ENCODE measurements at regions not wholly inside any gene's neighbourhood (a gene's known extent, or its start where the extent isn't known, plus 50 kb on each side); places are given as distances from the start of the nearest gene placed in this dataset.

DNA sequence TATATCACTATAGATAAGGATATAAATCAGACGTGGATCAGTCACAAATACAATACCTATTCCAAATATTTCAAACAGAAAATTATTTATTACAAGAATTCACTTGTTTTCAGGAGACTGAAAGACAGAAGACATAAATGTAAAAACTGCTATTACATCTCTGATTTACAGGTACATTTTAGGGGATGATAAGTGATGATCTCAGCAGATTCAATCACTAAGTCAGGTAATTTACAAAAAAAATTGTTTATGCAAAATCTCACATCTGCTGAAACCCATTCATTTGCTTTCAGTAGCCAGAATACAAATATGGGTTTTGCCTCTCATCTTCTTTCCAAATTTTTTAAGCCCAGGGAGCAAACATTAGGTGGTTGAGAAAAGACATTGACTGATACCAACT, 1648.4 kb upstream of the RAG2 start:
- Histone ChIP-seq H3K4me1 (ENCODE audit: control insufficient read depth in 1 of 2, insufficient read depth in 1 of 2, low read depth in 1 of 2, low read length in 1 of 2) (no peaks in the 10 kb centered on the region), H3K4me3 (ENCODE audit: low read depth in 1 of 2, low read length in 1 of 2) (no peak overlapping the region), H3K27me3 (no peaks in the 10 kb centered on the region), H3K36me3 (no peaks in the 10 kb centered on the region), H3K9me3 (no peaks in the 10 kb centered on the region), H3K27ac (no peak overlapping the region)
- TF ChIP-seq, protein P1, sequence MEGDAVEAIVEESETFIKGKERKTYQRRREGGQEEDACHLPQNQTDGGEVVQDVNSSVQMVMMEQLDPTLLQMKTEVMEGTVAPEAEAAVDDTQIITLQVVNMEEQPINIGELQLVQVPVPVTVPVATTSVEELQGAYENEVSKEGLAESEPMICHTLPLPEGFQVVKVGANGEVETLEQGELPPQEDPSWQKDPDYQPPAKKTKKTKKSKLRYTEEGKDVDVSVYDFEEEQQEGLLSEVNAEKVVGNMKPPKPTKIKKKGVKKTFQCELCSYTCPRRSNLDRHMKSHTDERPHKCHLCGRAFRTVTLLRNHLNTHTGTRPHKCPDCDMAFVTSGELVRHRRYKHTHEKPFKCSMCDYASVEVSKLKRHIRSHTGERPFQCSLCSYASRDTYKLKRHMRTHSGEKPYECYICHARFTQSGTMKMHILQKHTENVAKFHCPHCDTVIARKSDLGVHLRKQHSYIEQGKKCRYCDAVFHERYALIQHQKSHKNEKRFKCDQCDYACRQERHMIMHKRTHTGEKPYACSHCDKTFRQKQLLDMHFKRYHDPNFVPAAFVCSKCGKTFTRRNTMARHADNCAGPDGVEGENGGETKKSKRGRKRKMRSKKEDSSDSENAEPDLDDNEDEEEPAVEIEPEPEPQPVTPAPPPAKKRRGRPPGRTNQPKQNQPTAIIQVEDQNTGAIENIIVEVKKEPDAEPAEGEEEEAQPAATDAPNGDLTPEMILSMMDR (IDR thresholded peaks at IDR 0.05) = no peak

DNA sequence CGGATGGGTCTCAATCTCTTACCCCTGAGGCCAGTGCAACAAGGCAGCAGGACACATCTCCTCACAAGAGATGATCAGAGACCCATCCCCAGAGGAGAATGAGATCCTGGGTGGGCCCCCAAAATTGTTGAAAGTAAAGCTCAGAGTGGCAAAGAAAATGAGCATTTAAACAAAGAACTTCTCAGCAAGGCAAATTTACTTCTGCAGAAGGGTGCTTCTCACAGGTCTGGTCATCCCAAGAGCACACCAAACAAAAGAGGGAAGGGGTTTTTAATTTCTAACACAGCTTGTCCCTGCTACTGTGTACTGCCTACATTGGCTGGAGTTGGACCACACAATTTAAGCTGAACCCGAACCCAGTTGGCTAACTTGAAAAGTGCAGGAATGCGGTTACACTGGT, 1628.6 kb upstream of the RAG2 start:
- no peaks in the 10 kb centered on the region for H3K4me1 ChIP-seq (ENCODE audit: control insufficient read depth in 1 of 2, insufficient read depth in 1 of 2, low read depth in 1 of 2, low read length in 1 of 2)
- no peak overlapping the region for H3K4me3 ChIP-seq (ENCODE audit: low read depth in 1 of 2, low read length in 1 of 2)
- no peaks in the 10 kb centered on the region for H3K27me3 ChIP-seq
- no peaks in the 10 kb centered on the region for H3K36me3 ChIP-seq
- no peak overlapping the region for H3K27ac ChIP-seq
- H3K9me3 ChIP-seq = peaks cover 8% of the 10 kb centered on the region
- TF ChIP-seq, protein P1 (IDR thresholded peaks at IDR 0.05) = no peak

- TF ChIP-seq, protein P1 (IDR thresholded peaks at IDR 0.05) = no peak
- H3K9me3 ChIP-seq = no peaks in the 10 kb centered on the region
- no peaks in the 10 kb centered on the region for H3K27me3 ChIP-seq
- H3K4me1 ChIP-seq (ENCODE audit: control insufficient read depth in 1 of 2, insufficient read depth in 1 of 2, low read depth in 1 of 2, low read length in 1 of 2) = no peaks in the 10 kb centered on the region
- no peak overlapping the region for H3K4me3 ChIP-seq (ENCODE audit: low read depth in 1 of 2, low read length in 1 of 2)
- no peaks in the 10 kb centered on the region for H3K36me3 ChIP-seq
- H3K27ac ChIP-seq = no peak overlapping the region
Measured at GRCh38 chr11:38221295-38221694, 1623.3 kb upstream of the RAG2 start.

GRCh38 chr11:38219636-38220035, 1621.6 kb upstream of the RAG2 start:
- H3K4me1 ChIP-seq (ENCODE audit: control insufficient read depth in 1 of 2, insufficient read depth in 1 of 2, low read depth in 1 of 2, low read length in 1 of 2) = no peaks in the 10 kb centered on the region
- H3K27ac ChIP-seq = no peak overlapping the region
- H3K27me3 ChIP-seq = no peaks in the 10 kb centered on the region
- TF ChIP-seq, protein P1 (IDR thresholded peaks at IDR 0.05) = no peak
- H3K9me3 ChIP-seq = no peaks in the 10 kb centered on the region
- H3K4me3 ChIP-seq (ENCODE audit: low read depth in 1 of 2, low read length in 1 of 2) = no peak overlapping the region
- no peaks in the 10 kb centered on the region for H3K36me3 ChIP-seq

DNA sequence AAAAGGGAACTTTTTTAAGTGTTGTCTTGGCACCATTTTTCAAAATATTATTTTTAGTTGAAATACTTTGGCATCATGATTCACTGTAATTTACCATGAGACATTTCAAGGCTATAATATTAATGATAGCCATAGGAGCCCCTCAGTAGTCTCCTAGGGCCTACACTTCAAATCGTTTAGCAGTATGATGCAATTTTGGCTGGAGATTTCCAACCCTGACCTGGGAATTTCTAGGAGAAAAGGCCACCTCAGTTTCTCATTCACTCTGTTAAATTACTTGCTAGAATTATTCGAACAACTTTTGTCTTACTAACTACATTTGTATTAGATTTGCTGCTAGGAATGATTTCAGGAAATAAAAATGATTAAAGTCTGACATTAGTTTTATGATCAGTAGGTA, 1610.9 kb upstream of the RAG2 start:
- H3K27ac ChIP-seq = no peak overlapping the region
- H3K4me3 ChIP-seq (ENCODE audit: low read depth in 1 of 2, low read length in 1 of 2) = no peak overlapping the region
- no peaks in the 10 kb centered on the region for H3K4me1 ChIP-seq (ENCODE audit: control insufficient read depth in 1 of 2, insufficient read depth in 1 of 2, low read depth in 1 of 2, low read length in 1 of 2)
- H3K36me3 ChIP-seq = no peaks in the 10 kb centered on the region
- TF ChIP-seq, protein P1 (IDR thresholded peaks at IDR 0.05) = no peak
- no peaks in the 10 kb centered on the region for H3K27me3 ChIP-seq
- H3K9me3 ChIP-seq = no peaks in the 10 kb centered on the region

- H3K9me3 ChIP-seq = no peaks in the 10 kb centered on the region
- no peak overlapping the region for H3K4me3 ChIP-seq (ENCODE audit: low read depth in 1 of 2, low read length in 1 of 2)
- no peak overlapping the region for H3K27ac ChIP-seq
- no peaks in the 10 kb centered on the region for H3K36me3 ChIP-seq
- TF ChIP-seq, protein P1 (IDR thresholded peaks at IDR 0.05) = no peak
- no peaks in the 10 kb centered on the region for H3K27me3 ChIP-seq
- H3K4me1 ChIP-seq (ENCODE audit: control insufficient read depth in 1 of 2, insufficient read depth in 1 of 2, low read depth in 1 of 2, low read length in 1 of 2) = no peaks in the 10 kb centered on the region
Measured at GRCh38 chr11:38206663-38207062, 1608.6 kb upstream of the RAG2 start.

All from neutrophil (primary cell).